Neural cell (in vitro differentiated cells): ENCODE measurements at regions not wholly inside any gene's neighbourhood (a gene's known extent, or its start where the extent isn't known, plus 50 kb on each side); places are given as distances from the start of the nearest gene placed in this dataset.

ENCODE experiments used
- H2AFZ ChIP-seq: fragments of 200-600, 300-800 bp; sonication (generic), shearing (Covaris generic); 2 replicates; pipeline ENCODE4 v1.6.0; 2014; ENCODE audit warnings: low read depth, mild to moderate bottlenecking, antibody characterized with exemption, low read length, moderate library complexity
- H3F3A ChIP-seq: fragments of 200-600 bp; shearing (Covaris generic); 2 replicates; pipeline ENCODE4 v1.6.1; 2016; ENCODE audit warnings: mild to moderate bottlenecking, moderate library complexity, mixed read lengths, antibody characterized with exemption, low read length; ENCODE audit not compliant: insufficient read depth, poor library complexity, severe bottlenecking
- H3K27ac ChIP-seq: fragments of 200-600, 300-800 bp; sonication (generic), shearing (Covaris generic); 2 replicates; pipeline ENCODE4 v1.5.1; 2014; ENCODE audit warnings: mild to moderate bottlenecking, low read length, moderate library complexity
- H3K27me3 ChIP-seq: fragments of 300-800, 200-600 bp; sonication (generic), shearing (Covaris generic); 2 replicates; pipeline ENCODE4 v1.6.0; 2014; ENCODE audit warnings: mild to moderate bottlenecking, low read depth, low read length, moderate library complexity; ENCODE audit not compliant: insufficient read depth
- H3K36me3 ChIP-seq: fragments of 300-800, 200-600 bp; sonication (generic), shearing (Covaris generic); 2 replicates; pipeline ENCODE4 v1.5.1; 2014; ENCODE audit warnings: mild to moderate bottlenecking, antibody characterized with exemption, low read length, moderate library complexity; ENCODE audit not compliant: insufficient read depth
- H3K4me2 ChIP-seq: fragments of 300-800, 200-600 bp; sonication (generic), shearing (Covaris generic); 2 replicates; pipeline ENCODE4 v1.6.0; 2014; ENCODE audit warnings: mild to moderate bottlenecking, low read length
- H3K4me3 ChIP-seq: fragments of 300-800, 200-600 bp; sonication (generic), shearing (Covaris generic); 2 replicates; pipeline ENCODE4 v1.5.1; 2014; ENCODE audit warnings: mild to moderate bottlenecking, low read length, moderate library complexity
- H3K79me2 ChIP-seq: fragments of 200-600 bp; shearing (Covaris generic); replicated peaks from 2 replicates; pipeline ENCODE4 v1.6.0; 2014; ENCODE audit warnings: mild to moderate bottlenecking, low read length, moderate library complexity; ENCODE audit not compliant: insufficient read depth
- H3K9ac ChIP-seq: fragments of 300-800, 200-600 bp; sonication (generic), shearing (Covaris generic); 2 replicates; pipeline ENCODE4 v1.6.1; 2016; ENCODE audit warnings: mild to moderate bottlenecking, low read length, mixed read lengths
- H3K9me2 ChIP-seq: fragments of 200-600 bp; shearing (Covaris generic); 2 replicates; pipeline ENCODE4 v1.6.1; 2016; ENCODE audit warnings: mild to moderate bottlenecking, low read length, mixed read lengths; ENCODE audit not compliant: insufficient read depth
- H3K9me3 ChIP-seq: fragments of 200-600, 300-800 bp; sonication (generic), shearing (Covaris generic); 2 replicates; pipeline ENCODE4 v1.6.1; 2016; ENCODE audit warnings: mild to moderate bottlenecking, mixed run types, low read length, moderate library complexity, mixed read lengths
- H4K20me1 ChIP-seq: fragments of 200-600 bp; shearing (Covaris generic); 2 replicates; pipeline ENCODE4 v1.6.1; 2016; ENCODE audit warnings: mild to moderate bottlenecking, mixed run types; ENCODE audit not compliant: insufficient read depth
- EP300 ChIP-seq: fragments of 450-650 bp; conservative IDR thresholded peaks from 2 replicates; pipeline ENCODE4 v1.6.1; 2014; ENCODE audit warnings: antibody characterized with exemption, mild to moderate bottlenecking, moderate library complexity; ENCODE audit not compliant: poor library complexity, severe bottlenecking
- EZH2 ChIP-seq: fragments of 200-600, 300-800 bp; shearing (Covaris generic), sonication (generic); IDR thresholded peaks from 2 replicates; pipeline ENCODE4 v1.6.1; 2014; ENCODE audit warnings: antibody characterized with exemption, low read length, borderline replicate concordance, mild to moderate bottlenecking; ENCODE audit not compliant: insufficient read depth, poor library complexity, severe bottlenecking
- MXI1 ChIP-seq: fragments of 450-650 bp; conservative IDR thresholded peaks from 2 replicates; pipeline ENCODE4 v1.6.1; 2014; ENCODE audit warnings: antibody characterized with exemption, mild to moderate bottlenecking; ENCODE audit not compliant: poor library complexity, severe bottlenecking
- POLR2AphosphoS5 ChIP-seq: IDR thresholded peaks from 2 replicates; pipeline ENCODE4 v1.6.1; 2012
- RAD21 ChIP-seq: fragments of 450-650 bp; conservative IDR thresholded peaks from 2 replicates; pipeline ENCODE4 v1.6.1; 2014; ENCODE audit warnings: antibody characterized with exemption, mild to moderate bottlenecking, moderate library complexity
- SMC3 ChIP-seq: fragments of 450-650 bp; conservative IDR thresholded peaks from 2 replicates; pipeline ENCODE4 v1.6.1; 2014; ENCODE audit warnings: antibody characterized with exemption, mild to moderate bottlenecking, moderate library complexity; ENCODE audit not compliant: poor library complexity
- TAF1 ChIP-seq: IDR thresholded peaks from 2 replicates; pipeline ENCODE4 v1.6.1; 2012; ENCODE audit warnings: low read depth
- TF ChIP-seq, protein P1 (sequence below): fragments of 450-650 bp; IDR thresholded peaks from 2 replicates; pipeline ENCODE4 v1.5.1; 2014; ENCODE audit warnings: antibody characterized with exemption, mild to moderate bottlenecking, moderate library complexity; ENCODE audit not compliant: poor library complexity, severe bottlenecking
- TF ChIP-seq, protein P2 (sequence below): IDR thresholded peaks from 2 replicates; pipeline ENCODE4 v1.6.1; 2012; ENCODE audit warnings: borderline replicate concordance

DNA sequence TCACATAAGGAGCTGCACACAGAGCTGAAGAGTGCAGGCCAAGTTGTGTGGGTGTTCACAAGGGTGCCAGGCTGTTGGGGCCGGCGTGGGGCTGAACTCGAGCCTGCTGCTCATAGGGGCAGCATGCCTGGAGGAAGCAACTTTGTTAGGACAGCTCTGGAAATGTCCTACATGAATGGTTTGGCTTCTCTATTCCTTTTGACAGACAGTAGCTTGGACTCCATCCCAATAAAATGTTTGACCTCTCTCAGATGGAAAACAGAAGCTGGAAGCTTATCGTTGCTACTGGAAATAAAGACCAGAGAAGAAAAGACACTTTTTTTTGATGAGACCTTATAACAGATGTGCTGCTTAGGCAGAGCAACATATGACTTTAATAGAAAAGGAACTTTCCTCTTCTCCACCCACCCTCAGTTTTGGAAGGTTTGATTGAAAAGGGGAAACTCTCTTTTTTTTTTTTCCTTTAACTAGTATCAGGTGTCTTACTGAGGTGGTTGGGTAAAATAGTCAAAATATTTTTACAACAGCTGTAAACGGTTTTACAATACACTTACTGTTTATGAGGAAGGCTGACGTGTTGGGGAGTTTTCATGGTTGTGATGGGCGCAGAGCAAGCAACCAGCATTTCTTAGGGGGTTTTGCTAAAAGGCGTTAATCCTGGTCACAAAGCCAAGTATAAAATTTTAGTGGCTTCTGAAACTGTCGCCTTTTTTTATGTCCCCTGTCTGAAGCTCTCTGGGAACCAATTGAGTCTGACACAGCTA lies 80.7 kb upstream of the EEF1E1 start:
- Histone ChIP-seq H3K27ac (no peak overlapping the region), H3K27me3 (no peaks in the 10 kb centered on the region), H3K9me3 (no peaks in the 10 kb centered on the region), H3K9me2 (no peaks in the 10 kb centered on the region), H2AFZ (no peak overlapping the region), H4K20me1 (no peaks in the 10 kb centered on the region), H3K36me3 (no peaks in the 10 kb centered on the region), H3K4me3 (no peak overlapping the region), H3K9ac (no peak overlapping the region), H3K4me2 (no peak overlapping the region), H3F3A (no peaks in the 10 kb centered on the region), H3K79me2 (no peaks in the 10 kb centered on the region)
- TF ChIP-seq TAF1 (no peak), RAD21 (no peak), EZH2 (no peak), MXI1 (no peak), EP300 (no peak), SMC3 (no peak), POLR2AphosphoS5 (no peak)
- TF ChIP-seq, protein P1, sequence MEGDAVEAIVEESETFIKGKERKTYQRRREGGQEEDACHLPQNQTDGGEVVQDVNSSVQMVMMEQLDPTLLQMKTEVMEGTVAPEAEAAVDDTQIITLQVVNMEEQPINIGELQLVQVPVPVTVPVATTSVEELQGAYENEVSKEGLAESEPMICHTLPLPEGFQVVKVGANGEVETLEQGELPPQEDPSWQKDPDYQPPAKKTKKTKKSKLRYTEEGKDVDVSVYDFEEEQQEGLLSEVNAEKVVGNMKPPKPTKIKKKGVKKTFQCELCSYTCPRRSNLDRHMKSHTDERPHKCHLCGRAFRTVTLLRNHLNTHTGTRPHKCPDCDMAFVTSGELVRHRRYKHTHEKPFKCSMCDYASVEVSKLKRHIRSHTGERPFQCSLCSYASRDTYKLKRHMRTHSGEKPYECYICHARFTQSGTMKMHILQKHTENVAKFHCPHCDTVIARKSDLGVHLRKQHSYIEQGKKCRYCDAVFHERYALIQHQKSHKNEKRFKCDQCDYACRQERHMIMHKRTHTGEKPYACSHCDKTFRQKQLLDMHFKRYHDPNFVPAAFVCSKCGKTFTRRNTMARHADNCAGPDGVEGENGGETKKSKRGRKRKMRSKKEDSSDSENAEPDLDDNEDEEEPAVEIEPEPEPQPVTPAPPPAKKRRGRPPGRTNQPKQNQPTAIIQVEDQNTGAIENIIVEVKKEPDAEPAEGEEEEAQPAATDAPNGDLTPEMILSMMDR: no peak
- TF ChIP-seq, protein P2, sequence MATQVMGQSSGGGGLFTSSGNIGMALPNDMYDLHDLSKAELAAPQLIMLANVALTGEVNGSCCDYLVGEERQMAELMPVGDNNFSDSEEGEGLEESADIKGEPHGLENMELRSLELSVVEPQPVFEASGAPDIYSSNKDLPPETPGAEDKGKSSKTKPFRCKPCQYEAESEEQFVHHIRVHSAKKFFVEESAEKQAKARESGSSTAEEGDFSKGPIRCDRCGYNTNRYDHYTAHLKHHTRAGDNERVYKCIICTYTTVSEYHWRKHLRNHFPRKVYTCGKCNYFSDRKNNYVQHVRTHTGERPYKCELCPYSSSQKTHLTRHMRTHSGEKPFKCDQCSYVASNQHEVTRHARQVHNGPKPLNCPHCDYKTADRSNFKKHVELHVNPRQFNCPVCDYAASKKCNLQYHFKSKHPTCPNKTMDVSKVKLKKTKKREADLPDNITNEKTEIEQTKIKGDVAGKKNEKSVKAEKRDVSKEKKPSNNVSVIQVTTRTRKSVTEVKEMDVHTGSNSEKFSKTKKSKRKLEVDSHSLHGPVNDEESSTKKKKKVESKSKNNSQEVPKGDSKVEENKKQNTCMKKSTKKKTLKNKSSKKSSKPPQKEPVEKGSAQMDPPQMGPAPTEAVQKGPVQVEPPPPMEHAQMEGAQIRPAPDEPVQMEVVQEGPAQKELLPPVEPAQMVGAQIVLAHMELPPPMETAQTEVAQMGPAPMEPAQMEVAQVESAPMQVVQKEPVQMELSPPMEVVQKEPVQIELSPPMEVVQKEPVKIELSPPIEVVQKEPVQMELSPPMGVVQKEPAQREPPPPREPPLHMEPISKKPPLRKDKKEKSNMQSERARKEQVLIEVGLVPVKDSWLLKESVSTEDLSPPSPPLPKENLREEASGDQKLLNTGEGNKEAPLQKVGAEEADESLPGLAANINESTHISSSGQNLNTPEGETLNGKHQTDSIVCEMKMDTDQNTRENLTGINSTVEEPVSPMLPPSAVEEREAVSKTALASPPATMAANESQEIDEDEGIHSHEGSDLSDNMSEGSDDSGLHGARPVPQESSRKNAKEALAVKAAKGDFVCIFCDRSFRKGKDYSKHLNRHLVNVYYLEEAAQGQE: no peak

DNA sequence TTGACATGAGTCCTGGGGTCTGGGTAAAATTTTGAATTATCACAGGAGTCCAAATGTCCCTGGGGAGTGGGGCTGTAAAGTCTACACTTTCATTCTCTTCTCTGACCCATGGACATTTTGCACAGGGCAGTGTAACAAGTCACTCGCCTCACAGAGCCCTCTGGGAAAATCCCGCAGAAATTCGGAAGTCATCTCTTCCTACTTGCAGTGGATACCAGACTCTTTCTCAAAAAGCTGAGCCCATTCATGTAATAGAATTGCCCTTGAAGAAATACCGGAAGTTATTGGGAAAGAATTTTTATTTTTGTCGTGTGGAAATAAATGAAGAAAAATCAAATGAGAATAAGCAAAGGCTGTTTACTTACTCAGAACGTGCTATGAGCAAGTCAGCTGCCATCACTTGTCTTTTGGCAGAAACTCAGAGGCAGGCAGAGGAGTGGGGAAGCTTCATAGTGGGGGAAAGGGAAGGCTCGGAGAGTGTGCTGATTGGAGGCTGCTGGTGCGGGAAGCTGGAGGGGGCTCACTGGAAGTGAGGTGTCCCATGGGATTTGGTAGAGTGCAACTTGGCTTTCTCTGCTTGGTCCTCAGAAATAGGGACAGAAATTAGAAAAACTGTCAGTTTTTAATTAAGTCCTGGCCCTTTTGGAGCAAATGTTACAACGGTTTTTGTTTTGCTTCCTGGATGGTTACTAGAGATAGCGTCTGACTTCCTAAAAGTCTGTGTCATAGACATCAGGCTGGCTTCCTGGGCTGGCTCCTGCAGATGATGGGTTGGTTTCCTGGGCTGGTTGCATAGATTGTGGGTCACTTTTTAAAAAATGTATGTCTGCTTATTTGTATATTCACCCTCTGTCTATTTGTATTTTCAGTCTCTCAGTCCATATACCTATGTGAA lies 79.8 kb upstream of the EEF1E1 start:
- TF ChIP-seq EZH2: no peak
- no peak for TF ChIP-seq EP300
- TF ChIP-seq, protein P2: no peak
- TF ChIP-seq MXI1: no peak
- TF ChIP-seq, protein P1: no peak
- TF ChIP-seq RAD21: no peak
- no peak for TF ChIP-seq POLR2AphosphoS5
- TF ChIP-seq TAF1: no peak
- TF ChIP-seq SMC3: no peak
- no peaks in the 10 kb centered on the region for H4K20me1 ChIP-seq
- H3K4me2 ChIP-seq: no peak overlapping the region
- H3K9ac ChIP-seq: no peak overlapping the region
- no peaks in the 10 kb centered on the region for H3K9me2 ChIP-seq
- H3K79me2 ChIP-seq: no peaks in the 10 kb centered on the region
- H3K27me3 ChIP-seq: no peaks in the 10 kb centered on the region
- no peak overlapping the region for H3K4me3 ChIP-seq
- H3K36me3 ChIP-seq: no peaks in the 10 kb centered on the region
- H2AFZ ChIP-seq: no peak overlapping the region
- H3K9me3 ChIP-seq: no peaks in the 10 kb centered on the region
- H3K27ac ChIP-seq: no peak overlapping the region
- no peaks in the 10 kb centered on the region for H3F3A ChIP-seq
